Endothelial cell of umbilical vein (primary cell): ENCODE measurements at regions not wholly inside any gene's neighbourhood (a gene's known extent, or its start where the extent isn't known, plus 50 kb on each side); places are given as distances from the start of the nearest gene placed in this dataset.

Experiments
- BruUV-seq: library from RNA; stranded (reverse); fragments of 400-500 nt; replicated peaks from 2 replicates; lab custom pipeline; 2021; lab: Mats Ljungman, UMichigan
- CTCF ChIA-PET: fragments of 300-600, 350-600 bp; sonication (Branson Sonifier 250); formaldehyde crosslinking; loops from one replicate; lab custom pipeline; 2021; ENCODE audit warnings: antibody characterized with exemption, inconsistent platforms; lab: Charles Lee
- POLR2A ChIA-PET: fragments of 300-600, 350-600 bp; sonication (Branson Sonifier 250); formaldehyde crosslinking; loops from one replicate; lab custom pipeline; 2021; ENCODE audit warnings: antibody characterized with exemption, inconsistent platforms; lab: Charles Lee
- DNase-seq: peaks from one replicate; pipeline ENCODE4 v3.0.0-alpha.2; 2011; ENCODE audit warnings: low read depth, low spot score
- FAIRE-seq: peaks from 2 replicates; lab custom pipeline; 2011; peaks lifted over from hg19 to GRCh38; lab: Jason Lieb, UNC
- H2AFZ ChIP-seq: 2 replicates; pipeline ENCODE4 v1.6.0; 2012; ENCODE audit warnings: low read depth, low read length, control low read depth, inconsistent platforms
- H3K27ac ChIP-seq: 2 replicates; pipeline ENCODE4 v1.5.1; 2011; ENCODE audit warnings: low read depth, mild to moderate bottlenecking, control low read depth, low read length, moderate library complexity; ENCODE audit not compliant: insufficient read depth
- H3K27me3 ChIP-seq, 2 experiments: 2 replicates each; pipeline versions ENCODE4 v1.6.0 to v1.6.1; 2011; ENCODE audit warnings: low read length in 2 of 2, mixed read lengths in 1 of 2; ENCODE audit not compliant: control insufficient read depth in 2 of 2, insufficient read depth in 2 of 2
- H3K36me3 ChIP-seq, 2 experiments: 2 replicates in 1 of 2; 3 replicates in 1 of 2; pipeline ENCODE4 v1.5.1; 2011; ENCODE audit warnings: low read length in 2 of 2, mild to moderate bottlenecking in 1 of 2, moderate library complexity in 1 of 2; ENCODE audit not compliant: control insufficient read depth in 2 of 2, insufficient read depth in 2 of 2; ENCODE audit errors: extremely low read depth in 1 of 2
- H3K4me1 ChIP-seq: 3 replicates; pipeline ENCODE4 v1.5.1; 2011; ENCODE audit warnings: mild to moderate bottlenecking, low read length; ENCODE audit not compliant: control insufficient read depth, insufficient read depth; ENCODE audit errors: extremely low read depth
- H3K4me2 ChIP-seq: 2 replicates; pipeline ENCODE4 v1.6.1; 2011; ENCODE audit warnings: low read length, control low read depth, mixed read lengths; ENCODE audit not compliant: insufficient read depth
- H3K4me3 ChIP-seq, 3 experiments: fragments of 200-600 bp in 1 of 3; sonication (generic), shearing (Covaris generic) in 1 of 3; replicated peaks in 1 of 3; 2 replicates each; pipeline ENCODE4 v1.5.1; 2011 to 2016; ENCODE audit warnings: control low read depth in 3 of 3, low read length in 3 of 3, mild to moderate bottlenecking in 2 of 3, inconsistent platforms in 1 of 3, low read depth in 1 of 3, moderate library complexity in 1 of 3; ENCODE audit not compliant: insufficient read depth in 1 of 3
- H3K79me2 ChIP-seq: 2 replicates; pipeline ENCODE4 v1.6.0; 2012; ENCODE audit warnings: low read length, inconsistent platforms; ENCODE audit not compliant: control insufficient read depth, insufficient read depth
- H3K9ac ChIP-seq: replicated peaks from 2 replicates; pipeline ENCODE3; 2011; ENCODE audit warnings: low read length, control low read depth; ENCODE audit not compliant: insufficient read depth; ENCODE audit errors: extremely low read depth
- H3K9me1 ChIP-seq: replicated peaks from 3 replicates; pipeline ENCODE4 v1.6.0; 2011; ENCODE audit warnings: mild to moderate bottlenecking, low read length; ENCODE audit not compliant: control insufficient read depth, insufficient read depth; ENCODE audit errors: extremely low read depth
- H3K9me3 ChIP-seq: replicated peaks from 2 replicates; pipeline ENCODE4 v1.5.1; 2012; ENCODE audit warnings: low read length, inconsistent platforms; ENCODE audit not compliant: control insufficient read depth, insufficient read depth
- H4K20me1 ChIP-seq: replicated peaks from 2 replicates; pipeline ENCODE3; 2011; ENCODE audit warnings: mild to moderate bottlenecking, low read length; ENCODE audit not compliant: control insufficient read depth, insufficient read depth; ENCODE audit errors: extremely low read depth
- CTCF ChIP-seq, 2 donors: IDR thresholded peaks; 1 replicate in 1 of 2; 2 replicates in 1 of 2; pipeline ENCODE4 v1.5.1; 2011; ENCODE audit warnings: low read length in 2 of 2, mild to moderate bottlenecking in 2 of 2, moderate library complexity in 2 of 2, control low read depth in 1 of 2, inconsistent platforms in 1 of 2, low read depth in 1 of 2; ENCODE audit not compliant: insufficient read depth in 1 of 2; ENCODE audit errors: extremely low read depth in 1 of 2
- EZH2 ChIP-seq: IDR thresholded peaks from 2 replicates; pipeline ENCODE4 v1.6.1; 2012; ENCODE audit warnings: borderline replicate concordance, low read depth, mild to moderate bottlenecking, moderate library complexity, low read length, inconsistent platforms; ENCODE audit not compliant: severe bottlenecking
- FOS ChIP-seq: IDR thresholded peaks from 2 replicates; pipeline ENCODE4 v1.6.1; 2011; ENCODE audit warnings: mild to moderate bottlenecking, low read length, moderate library complexity, borderline replicate concordance; ENCODE audit not compliant: insufficient read depth
- GATA2 ChIP-seq: IDR thresholded peaks from 2 replicates; pipeline ENCODE4 v1.7.0; 2011; ENCODE audit warnings: low read depth, mild to moderate bottlenecking, moderate library complexity, mixed read lengths, low read length; ENCODE audit not compliant: insufficient read length, insufficient read depth
- JUN ChIP-seq: IDR thresholded peaks from 2 replicates; pipeline ENCODE4 v1.6.1; 2011; ENCODE audit warnings: borderline replicate concordance, low read depth; ENCODE audit not compliant: insufficient read length, insufficient read depth
- MAX ChIP-seq: IDR thresholded peaks from 2 replicates; pipeline ENCODE4 v1.6.1; 2011; ENCODE audit not compliant: insufficient read depth, insufficient read length
- MYC ChIP-seq: IDR thresholded peaks from one replicate; pipeline ENCODE4 v1.6.1; 2011; ENCODE audit warnings: mild to moderate bottlenecking, low read depth, low read length
- POLR2A ChIP-seq: IDR thresholded peaks from 2 replicates; pipeline ENCODE4 v1.6.1; 2012; ENCODE audit warnings: low read depth, mild to moderate bottlenecking, control low read depth, low read length
- POLR2AphosphoS5 ChIP-seq: IDR thresholded peaks from 2 replicates; pipeline ENCODE4 v1.6.1; 2012; ENCODE audit warnings: low read depth, mild to moderate bottlenecking, control low read depth, low read length, moderate library complexity; ENCODE audit not compliant: insufficient read depth
- dilution Hi-C: fragments of 300-500 bp; cut with MboI; formaldehyde crosslinking; loops from one replicate; pipeline ENCODE4 v1.15.0; 2019; ENCODE audit warnings: low sequenced_read_pairs; ENCODE audit not compliant: extremely low pct_ligation_motif_present
- intact Hi-C: fragments of 100-400 bp; cut with micrococcal nuclease; formaldehyde crosslinking; loops from one replicate; pipeline ENCODE4 v1.10.0; 2022

- CTCF ChIA-PET = interaction anchor here (1.0 to 1.2 kb wide), 2 partner anchors 9 to 806 kb away, joined by 3 to 5 read pairs; no protein-coding TSS in a partner anchor
- dilution Hi-C loops (no loop called here), intact Hi-C loops (no loop called here)
Measured at GRCh38 chr1:71231751-71232150, 150.9 kb upstream of the ZRANB2 start.

DNA sequence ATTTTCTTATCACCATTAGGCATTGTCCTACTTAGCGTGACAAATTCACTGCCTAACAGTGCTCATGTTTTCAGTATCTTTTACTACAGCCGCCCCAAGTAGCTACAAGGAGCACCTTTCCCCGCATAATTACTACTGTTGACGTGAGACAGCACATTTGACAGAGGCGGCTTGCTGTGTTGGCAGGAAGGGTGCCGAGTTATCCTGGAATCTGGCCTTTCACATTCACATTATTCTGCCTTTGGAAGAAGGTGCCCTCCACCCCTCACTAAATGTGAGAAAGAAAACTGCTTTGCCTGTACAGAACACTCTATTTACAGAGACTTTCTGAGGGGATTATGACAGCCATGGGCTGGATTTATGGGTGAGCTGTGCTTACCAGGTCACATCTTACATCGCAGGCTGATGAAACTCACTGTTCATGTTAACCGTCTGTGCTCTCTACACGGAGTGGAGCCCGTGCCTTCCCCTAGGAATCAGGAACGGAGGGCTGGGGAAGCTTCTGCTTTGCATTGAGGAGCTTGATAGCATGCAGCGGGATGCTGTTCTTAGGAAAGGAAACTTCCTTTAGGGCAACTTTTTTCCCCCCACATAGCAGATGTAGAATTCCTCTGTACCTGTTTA is 148.0 kb upstream of the ZRANB2 start:
- ChIA-PET POLR2A (no interaction called here), CTCF (no interaction called here)
- H3K4me3 ChIP-seq = no peak overlapping the region
- H2AFZ ChIP-seq = no peak overlapping the region
- no peak overlapping the region for H3K4me2 ChIP-seq
- H3K4me1 ChIP-seq = no peaks in the 10 kb centered on the region
- no peak for FAIRE-seq
- H3K9ac ChIP-seq = no peak overlapping the region
- H3K9me1 ChIP-seq = no peaks in the 10 kb centered on the region
- DNase-seq = no peak
- intact Hi-C loops (no loop called here), dilution Hi-C loops (no loop called here)
- no TSS peak for BruUV-seq
- H3K9me3 ChIP-seq = no peaks in the 10 kb centered on the region
- no peak for TF ChIP-seq POLR2A
- TF ChIP-seq GATA2 = no peak
- TF ChIP-seq CTCF (IDR thresholded peaks at IDR 0.05; ENCODE audit: extremely low read depth in 1 of 2, insufficient read depth in 1 of 2, low read depth in 1 of 2, low read length in 2 of 2) = no peak
- TF ChIP-seq POLR2AphosphoS5 = no peak
- TF ChIP-seq MAX = no peak
- no peak for TF ChIP-seq FOS
- no peak for TF ChIP-seq JUN
- no peak for TF ChIP-seq MYC
- TF ChIP-seq EZH2 = no peak
- peaks cover 0 to 5% of the 10 kb centered on the region in 2 experiments for H3K27me3 ChIP-seq
- H4K20me1 ChIP-seq = no peaks in the 10 kb centered on the region
- no peak overlapping the region for H3K27ac ChIP-seq
- no peaks in the 10 kb centered on the region for H3K79me2 ChIP-seq
- no peaks in the 10 kb centered on the region for H3K36me3 ChIP-seq

More at GRCh38 chr1:71231751-71232150, 150.9 kb upstream of the ZRANB2 start:
- H2AFZ ChIP-seq = no peak overlapping the region
- no peaks in the 10 kb centered on the region for H3K4me1 ChIP-seq
- no peaks in the 10 kb centered on the region for H4K20me1 ChIP-seq
- H3K9me3 ChIP-seq = no peaks in the 10 kb centered on the region
- H3K36me3 ChIP-seq = no peaks in the 10 kb centered on the region
- POLR2A ChIA-PET = no interaction called here
- DNase-seq (no peak), FAIRE-seq (no peak)
- no peaks in the 10 kb centered on the region for H3K9me1 ChIP-seq
- peaks cover 0 to 5% of the 10 kb centered on the region in 2 experiments for H3K27me3 ChIP-seq
- H3K4me3 ChIP-seq = no peak overlapping the region
- BruUV-seq = no TSS peak
- H3K27ac ChIP-seq = no peak overlapping the region
- TF ChIP-seq MAX (no peak), GATA2 (no peak), MYC (no peak), EZH2 (no peak)
- H3K79me2 ChIP-seq = no peaks in the 10 kb centered on the region
- no peak overlapping the region for H3K9ac ChIP-seq
- no peak overlapping the region for H3K4me2 ChIP-seq
